ENCODE measurements at regions not wholly inside any gene's neighbourhood (a gene's known extent, or its start where the extent isn't known, plus 50 kb on each side); places are given as distances from the start of the nearest gene placed in this dataset.

GRCh38 chr6:164991573-164991972 is 317.8 kb downstream of the C6orf118 start:
- CTCF ChIA-PET = no interaction called here
- Histone ChIP-seq H4K8ac (ENCODE audit: low read depth in 2 of 2, low read length in 2 of 2) (no peak overlapping the region), H2AK5ac (ENCODE audit: low read depth, low read length) (no peak overlapping the region), H4K5ac (ENCODE audit: low read depth, low read length) (no peak overlapping the region), H3K27ac (ENCODE audit: insufficient read depth, low read length) (no peak overlapping the region), H4K20me1 (ENCODE audit: insufficient read depth, low read length) (no peaks in the 10 kb centered on the region), H3K9me3 (ENCODE audit: control insufficient read depth, insufficient read depth, low read length) (peaks cover 5% of the 10 kb centered on the region; the same call in 1 of the 2 replicates), H3K4me2 (ENCODE audit: low read depth, low read length) (no peak overlapping the region), H2AFZ (replicated peaks; ENCODE audit: low read length, poor library complexity) (no peak overlapping the region), H3K4me1 (ENCODE audit: control insufficient read depth, insufficient read depth, low read length) (no peaks in the 10 kb centered on the region), H3K4me3 (ENCODE audit: insufficient read depth, low read depth, low read length) (no peak overlapping the region), H2BK15ac (ENCODE audit: low read depth, low read length) (no peak overlapping the region), H3K79me1 (ENCODE audit: low read depth in 1 of 2, low read length in 2 of 2) (no peaks in the 10 kb centered on the region), H3K14ac (replicated peaks; ENCODE audit: low read depth, low read length) (no peak overlapping the region), H3K18ac (ENCODE audit: low read depth, low read length) (no peak overlapping the region), H3K36me3 (ENCODE audit: control insufficient read depth, insufficient read depth, low read length) (no peaks in the 10 kb centered on the region), H3K9me1 (ENCODE audit: insufficient read depth, low read length) (no peaks in the 10 kb centered on the region), H3K9ac (ENCODE audit: low read depth, low read length) (no peak overlapping the region), H3K4ac (ENCODE audit: low read depth, low read length) (no peak overlapping the region), H3K27me3 (ENCODE audit: control insufficient read depth, insufficient read depth, low read length) (no peaks in the 10 kb centered on the region), H3K23ac (ENCODE audit: low read depth, low read length) (no peak overlapping the region), H2BK120ac (ENCODE audit: low read depth, low read length) (no peak overlapping the region), H2BK5ac (ENCODE audit: low read depth, low read length, poor library complexity, severe bottlenecking) (no peak overlapping the region), H4K91ac (ENCODE audit: insufficient read depth, low read depth, low read length) (no peak overlapping the region), H3K56ac (ENCODE audit: extremely low read depth, insufficient read depth, low read length) (no peak overlapping the region), H2BK20ac (ENCODE audit: low read depth, low read length) (no peak overlapping the region), H2AK9ac (replicated peaks; ENCODE audit: low read depth, low read length, poor library complexity) (no peak overlapping the region)
- intact Hi-C loops (cut with micrococcal nuclease) = no loop called here
- no peak for ATAC-seq (ENCODE audit: low read depth)
- POLR2A ChIA-PET (ENCODE audit: unreplicated experiment) = no interaction called here
- no peak for DNase-seq
- in situ Hi-C loops (cut with MboI; ENCODE audit: low sequenced_read_pairs) = no loop called here
- BruUV-seq (replicated peaks) = no TSS peak
- dilution Hi-C loops (cut with HindIII; ENCODE audit: low sequenced_read_pairs, unreplicated experiment) = no loop called here
- TF ChIP-seq ELK1 (IDR thresholded peaks at IDR 0.05; ENCODE audit: borderline replicate concordance, low read depth, low read length) (no peak), CHD1 (IDR thresholded peaks at IDR 0.05; ENCODE audit: low read depth, low read length) (no peak)
- WGBS, 2 experiments (ENCODE audit: extremely low coverage in 2 of 2, insufficient read length in 1 of 2) = 0% methylated on average over 1 of the region's 2 CpGs; no CpG with 5 or more reads in 1 of the 2 experiments

Data from IMR-90 (cell line).